Keratinocyte (primary cell): ENCODE measurements at regions not wholly inside any gene's neighbourhood (a gene's known extent, or its start where the extent isn't known, plus 50 kb on each side); places are given as distances from the start of the nearest gene placed in this dataset.

Experiments
- CTCF ChIP-seq, 3 experiments: IDR thresholded peaks in 1 of 3; conservative IDR thresholded peaks in 1 of 3; optimal IDR thresholded peaks in 1 of 3; 2 replicates in 2 of 3; 3 replicates in 1 of 3; pipeline versions ENCODE3 to v1.5.1; 2011; ENCODE audit warnings: low read length in 3 of 3, mild to moderate bottlenecking in 3 of 3, moderate library complexity in 2 of 3, control low read depth in 1 of 3, inconsistent platforms in 1 of 3; ENCODE audit not compliant: insufficient read depth in 2 of 3; ENCODE audit errors: extremely low read depth in 1 of 3
- EZH2 ChIP-seq: IDR thresholded peaks from one replicate; pipeline ENCODE4 v1.6.1; 2012; ENCODE audit warnings: inconsistent platforms, mild to moderate bottlenecking, low read length, moderate library complexity

GRCh38 chr21:15367061-15367626 lies 302.3 kb upstream of the NRIP1 start:
- TF ChIP-seq CTCF (optimal IDR thresholded peaks at IDR 0.05 in 1 of 3, IDR thresholded peaks at IDR 0.05 in 1 of 3, conservative IDR thresholded peaks at IDR 0.05 in 1 of 3; ENCODE audit: extremely low read depth in 1 of 3, insufficient read depth in 2 of 3, low read length in 3 of 3) (no peak), EZH2 (no peak)
